ENCODE measurements at regions not wholly inside any gene's neighbourhood (a gene's known extent, or its start where the extent isn't known, plus 50 kb on each side); places are given as distances from the start of the nearest gene placed in this dataset.

DNA sequence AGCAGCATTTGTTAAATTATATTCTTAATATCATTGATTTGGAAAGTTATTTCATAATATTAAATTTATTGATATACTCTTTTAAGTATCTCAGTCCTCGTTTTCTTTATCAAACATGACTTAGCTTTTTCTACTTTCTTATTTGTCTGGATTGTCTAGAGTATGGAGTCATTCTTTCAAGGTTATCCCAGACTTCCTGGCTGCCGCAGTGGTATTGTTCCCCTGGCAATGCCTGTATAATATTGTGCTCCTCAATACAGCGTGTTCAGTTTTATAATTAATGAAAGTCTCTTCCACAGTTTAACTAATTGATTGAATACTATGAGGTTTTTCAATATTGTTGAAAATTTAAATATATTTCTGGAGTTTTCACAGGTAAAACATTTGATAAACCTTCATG lies 310.9 kb downstream of the ANKRD50 start:
- DNase-seq: no peak
- Histone ChIP-seq H3K27me3 (ENCODE audit: low read depth) (no peaks in the 10 kb centered on the region), H3K36me3 (no peaks in the 10 kb centered on the region), H3K9me3 (no peaks in the 10 kb centered on the region), H3K4me3 (no peak overlapping the region), H3K27ac (no peak overlapping the region), H3K4me1 (no peaks in the 10 kb centered on the region)
- TF ChIP-seq CTCF (IDR thresholded peaks at IDR 0.05): no peak
- no peak for ATAC-seq
- intact Hi-C loops (cut with DNase I): no loop called here

- no peaks in the 10 kb centered on the region for H3K4me1 ChIP-seq
- H3K9me3 ChIP-seq: no peaks in the 10 kb centered on the region
- no peak overlapping the region for H3K4me3 ChIP-seq
- ATAC-seq (no peak), DNase-seq (no peak)
- no peak overlapping the region for H3K27ac ChIP-seq
- no peaks in the 10 kb centered on the region for H3K27me3 ChIP-seq (ENCODE audit: low read depth)
- intact Hi-C loops (cut with DNase I): no loop called here
- no peak for TF ChIP-seq CTCF (IDR thresholded peaks at IDR 0.05)
- H3K36me3 ChIP-seq: no peaks in the 10 kb centered on the region
Measured at GRCh38 chr4:124409044-124409443, 303.5 kb downstream of the ANKRD50 start.

DNA sequence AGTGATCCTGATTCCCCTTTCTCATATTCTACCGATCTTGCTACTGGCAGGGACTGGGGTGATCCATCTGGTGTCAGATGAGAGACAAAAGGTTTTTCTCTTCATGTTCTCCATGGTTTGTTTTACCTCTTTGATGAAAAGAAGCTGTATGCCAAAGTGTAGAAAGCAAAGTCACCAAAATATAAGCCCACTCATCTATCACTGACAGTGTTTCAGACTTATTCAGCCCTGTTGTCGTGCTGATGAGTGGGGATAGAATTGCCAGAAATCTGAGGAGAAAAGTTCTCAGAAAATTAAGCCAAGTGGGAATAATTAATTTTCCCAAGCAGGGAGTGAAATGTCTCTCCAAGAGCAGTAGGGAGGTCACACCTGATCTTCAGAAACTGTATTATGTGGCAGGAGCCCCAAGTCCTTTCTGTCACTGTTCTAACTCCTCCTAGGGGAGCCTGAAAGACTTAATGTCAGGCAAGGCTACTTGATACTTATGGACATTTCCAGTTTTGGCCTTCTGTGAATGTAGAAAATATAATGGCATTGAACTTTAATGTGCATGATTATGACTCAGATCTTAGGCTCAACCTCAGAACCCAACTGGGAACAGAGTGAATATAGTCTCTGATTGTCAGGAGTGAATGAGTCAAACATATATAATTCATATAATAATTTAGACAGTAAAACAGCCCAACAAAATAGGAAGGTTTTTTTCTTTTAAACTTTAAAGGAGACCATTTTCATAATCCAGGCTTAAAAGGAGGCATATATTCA lies 298.1 kb downstream of the ANKRD50 start:
- no peak for DNase-seq
- Histone ChIP-seq H3K27ac (no peak overlapping the region), H3K4me1 (no peaks in the 10 kb centered on the region), H3K36me3 (no peaks in the 10 kb centered on the region), H3K4me3 (no peak overlapping the region), H3K27me3 (ENCODE audit: low read depth) (no peaks in the 10 kb centered on the region), H3K9me3 (no peaks in the 10 kb centered on the region)
- intact Hi-C loops (cut with DNase I): no loop called here
- ATAC-seq: no peak
- no peak for TF ChIP-seq CTCF (IDR thresholded peaks at IDR 0.05)

DNA sequence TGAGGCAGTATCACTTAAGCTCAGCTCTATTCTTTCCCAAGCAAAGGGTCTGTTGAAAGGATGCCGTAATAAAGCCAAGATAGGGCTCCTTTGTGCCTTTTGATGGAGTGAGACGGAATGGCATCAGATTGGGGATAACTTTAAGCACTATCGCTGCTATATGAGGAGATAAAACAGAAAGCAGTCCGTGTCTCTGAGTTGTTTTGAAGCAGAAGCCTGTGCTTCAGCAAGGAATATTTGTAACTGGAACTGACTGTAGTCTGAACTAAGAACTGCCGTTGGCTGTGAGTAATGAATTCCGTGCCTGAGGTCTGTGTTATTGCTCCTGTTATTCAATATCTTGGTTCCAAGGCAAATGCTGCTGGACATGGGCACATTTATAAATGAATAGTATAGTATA lies 297.4 kb downstream of the ANKRD50 start:
- intact Hi-C loops (cut with DNase I): no loop called here
- Histone ChIP-seq H3K27ac (no peak overlapping the region), H3K4me3 (no peak overlapping the region), H3K9me3 (no peaks in the 10 kb centered on the region), H3K36me3 (no peaks in the 10 kb centered on the region), H3K4me1 (no peaks in the 10 kb centered on the region), H3K27me3 (ENCODE audit: low read depth) (no peaks in the 10 kb centered on the region)
- ATAC-seq: no peak
- DNase-seq: no peak
- TF ChIP-seq CTCF (IDR thresholded peaks at IDR 0.05): no peak

DNA sequence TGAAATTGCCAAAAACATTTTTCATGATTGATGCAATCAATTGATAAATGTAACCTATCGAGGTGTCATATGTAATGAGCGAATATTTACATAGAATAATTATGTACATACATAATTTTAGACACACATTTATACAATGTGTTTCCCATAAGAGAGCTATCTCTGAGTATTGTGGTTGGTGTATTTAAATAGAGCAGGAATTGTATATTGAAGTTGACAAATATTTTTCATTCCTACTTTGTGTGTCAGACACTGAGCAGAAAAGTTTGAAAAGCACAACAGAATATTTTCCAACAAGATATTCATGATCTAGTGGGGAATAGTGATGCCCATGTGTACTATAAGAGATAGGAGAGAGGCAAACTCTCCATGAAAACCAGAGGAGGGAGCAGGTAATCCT lies 295.2 kb downstream of the ANKRD50 start:
- intact Hi-C loops (cut with DNase I): no loop called here
- no peaks in the 10 kb centered on the region for H3K9me3 ChIP-seq
- H3K27me3 ChIP-seq (ENCODE audit: low read depth): no peaks in the 10 kb centered on the region
- TF ChIP-seq CTCF (IDR thresholded peaks at IDR 0.05): no peak
- DNase-seq: no peak
- no peak for ATAC-seq
- H3K4me1 ChIP-seq: no peaks in the 10 kb centered on the region
- H3K4me3 ChIP-seq: no peak overlapping the region
- no peaks in the 10 kb centered on the region for H3K36me3 ChIP-seq
- H3K27ac ChIP-seq: no peak overlapping the region

Measured in lower lobe of right lung (tissue), 2 donors.